GM18511 (cell line): ENCODE measurements at regions not wholly inside any gene's neighbourhood (a gene's known extent, or its start where the extent isn't known, plus 50 kb on each side); places are given as distances from the start of the nearest gene placed in this dataset.
"Not testable (repeated sequence)": the region's sequence is repeated elsewhere in the genome, so short reads cannot be mapped to it uniquely, and the experiment has no call there.

Source experiments
- ATAC-seq: cut with Tn5 transposase; IDR thresholded peaks from one replicate; pipeline ENCODE4 v1.9.1; 2021; ENCODE audit warnings: mild to moderate bottlenecking, moderate library complexity; ENCODE audit not compliant: unreplicated experiment

- ATAC-seq = no peak
Measured at GRCh38 chr6:144602523-144603180, 317.5 kb downstream of the UTRN start.

- no peak for ATAC-seq
Measured at GRCh38 chr6:144606083-144606482, 320.9 kb downstream of the UTRN start.

GRCh38 chr6:144607998-144608735 is 323.0 kb downstream of the UTRN start:
- no peak for ATAC-seq

- no peak for ATAC-seq
Measured at GRCh38 chr6:144612811-144613210, 327.7 kb downstream of the UTRN start.

- ATAC-seq = no peak
Measured at GRCh38 chr6:144613859-144614258, 328.7 kb downstream of the UTRN start.

- no peak for ATAC-seq
Measured at GRCh38 chr6:144615870-144616269, 330.7 kb downstream of the UTRN start.

GRCh38 chr6:144617191-144617590 is 332.1 kb downstream of the UTRN start:
- ATAC-seq = no peak

- ATAC-seq = no peak
Measured at GRCh38 chr6:144617708-144618107, 332.6 kb downstream of the UTRN start.

- no peak for ATAC-seq
Measured at GRCh38 chr6:144619966-144620365, 334.8 kb downstream of the UTRN start.

GRCh38 chr6:144621332-144621731 is 336.2 kb downstream of the UTRN start:
- ATAC-seq = no peak

GRCh38 chr6:144624246-144624645 is 339.1 kb downstream of the UTRN start:
- no peak for ATAC-seq

- ATAC-seq = no peak
Measured at GRCh38 chr6:144624716-144625115, 339.6 kb downstream of the UTRN start.

- ATAC-seq = no peak
Measured at GRCh38 chr6:144630857-144631256, 345.7 kb downstream of the UTRN start.

GRCh38 chr6:144632266-144632665 is 347.1 kb downstream of the UTRN start:
- ATAC-seq = no peak

- no peak for ATAC-seq
Measured at GRCh38 chr6:144633886-144634285, 348.8 kb downstream of the UTRN start.

GRCh38 chr6:144634371-144634770 is 349.2 kb downstream of the UTRN start:
- ATAC-seq = no peak

GRCh38 chr6:144635051-144635450 is 349.9 kb downstream of the UTRN start:
- ATAC-seq = no peak

GRCh38 chr6:144636025-144636424 is 350.9 kb downstream of the UTRN start:
- not testable (repeated sequence) for ATAC-seq

GRCh38 chr6:144637541-144637940 is 352.4 kb downstream of the UTRN start:
- ATAC-seq = no peak

- ATAC-seq = no peak
Measured at GRCh38 chr6:144639654-144640053, 354.5 kb downstream of the UTRN start.

- no peak for ATAC-seq
Measured at GRCh38 chr6:144641286-144641685, 356.2 kb downstream of the UTRN start.

- ATAC-seq = no peak
Measured at GRCh38 chr6:144644776-144645175, 359.6 kb downstream of the UTRN start.
